ENCODE measurements at regions not wholly inside any gene's neighbourhood (a gene's known extent, or its start where the extent isn't known, plus 50 kb on each side); places are given as distances from the start of the nearest gene placed in this dataset.

GRCh38 chr10:20573924-20574323 is 323.2 kb downstream of the NEBL start:
- H2BK12ac ChIP-seq (ENCODE audit: low read depth, low read length): no peak overlapping the region
- no peak overlapping the region for H3K23ac ChIP-seq (ENCODE audit: insufficient read length)
- H3K9me3 ChIP-seq (ENCODE audit: insufficient read depth in 2 of 2, low read depth in 1 of 2, low read length in 1 of 2): no peaks in the 10 kb centered on the region
- no peak overlapping the region for H3K56ac ChIP-seq (replicated peaks; ENCODE audit: insufficient read length, low read depth, low read length)
- no peak overlapping the region for H3K18ac ChIP-seq (ENCODE audit: extremely low read depth, low read length)
- no peaks in the 10 kb centered on the region for H3K23me2 ChIP-seq (ENCODE audit: low read depth, low read length)
- no peak overlapping the region for H3K9ac ChIP-seq (replicated peaks in 1 of 4; ENCODE audit: extremely low read depth in 1 of 4, low read depth in 3 of 4, low read length in 3 of 4)
- WGBS, 2 experiments (ENCODE audit: extremely low coverage in 1 of 2, insufficient coverage in 1 of 2, insufficient read length in 1 of 2, insufficient replicate concordance in 2 of 2, low coverage in 1 of 2, low lambda C conversion rate in 2 of 2, missing lambda C conversion rate in 1 of 2): 85% methylated on average over 2 of the region's 2 CpGs; no CpG with 5 or more reads in 1 of the 2 experiments
- H3K4me2 ChIP-seq (ENCODE audit: insufficient read depth in 1 of 2, low read depth in 2 of 2, low read length in 2 of 2): no peak overlapping the region
- no peak overlapping the region for H3K4me3 ChIP-seq (ENCODE audit: extremely low read depth in 1 of 4, insufficient read depth in 2 of 4, low read depth in 3 of 4, low read length in 4 of 4)
- no peak overlapping the region for H2AK5ac ChIP-seq (ENCODE audit: low read depth, low read length)
- POLR2A ChIA-PET (ENCODE audit: partially characterized antibody): no interaction called here
- no peak overlapping the region for H3K4ac ChIP-seq (replicated peaks; ENCODE audit: insufficient read length, low read depth, low read length)
- H4K5ac ChIP-seq (ENCODE audit: insufficient read length, low read depth, low read length): no peak overlapping the region
- H4K91ac ChIP-seq (replicated peaks; ENCODE audit: insufficient read length, low read length): no peak overlapping the region
- H4K8ac ChIP-seq (ENCODE audit: extremely low read depth, insufficient read depth, low read length): no peak overlapping the region
- TF ChIP-seq TEAD4 (IDR thresholded peaks at IDR 0.05; ENCODE audit: low read depth, low read length) (no peak), PHF8 (conservative IDR thresholded peaks at IDR 0.05; ENCODE audit: low read depth, low read length) (no peak), POLR2A (IDR thresholded peaks at IDR 0.05; ENCODE audit: control extremely low read depth in 1 of 2, low read depth in 2 of 2, low read length in 2 of 2) (no peak), POLR2AphosphoS5 (IDR thresholded peaks at IDR 0.05; ENCODE audit: low read depth, low read length) (no peak), SP1 (IDR thresholded peaks at IDR 0.05; ENCODE audit: low read depth, low read length) (no peak), SP4 (IDR thresholded peaks at IDR 0.05; ENCODE audit: low read length) (no peak), EZH2 (IDR thresholded peaks at IDR 0.05; ENCODE audit: low read depth, low read length, severe bottlenecking) (no peak), ZNF274 (IDR thresholded peaks at IDR 0.05; ENCODE audit: borderline replicate concordance, extremely low read depth, low read length) (no peak), HDAC6 (IDR thresholded peaks at IDR 0.05; ENCODE audit: low read depth, low read length) (no peak), JUN (IDR thresholded peaks at IDR 0.05; ENCODE audit: low read depth, low read length) (no peak), CREB1 (IDR thresholded peaks at IDR 0.05) (no peak), RNF2 (IDR thresholded peaks at IDR 0.05; ENCODE audit: borderline replicate concordance, low read depth, low read length, missing control alignments, poor library complexity, severe bottlenecking) (no peak), GABPA (IDR thresholded peaks at IDR 0.05; ENCODE audit: borderline replicate concordance, insufficient read depth, low read length) (no peak), SUZ12 (IDR thresholded peaks at IDR 0.05; ENCODE audit: low read length) (no peak)
- no peak overlapping the region for H2AFZ ChIP-seq (ENCODE audit: low read length)
- no peaks in the 10 kb centered on the region for H3K79me1 ChIP-seq (ENCODE audit: low read depth, low read length)
- no peaks in the 10 kb centered on the region for H3K79me2 ChIP-seq (ENCODE audit: control insufficient read depth in 1 of 2, insufficient read depth in 2 of 2, low read length in 2 of 2)
- H3K14ac ChIP-seq (ENCODE audit: insufficient read length): no peak overlapping the region
- no peak overlapping the region for H3K27ac ChIP-seq (ENCODE audit: low read depth, low read length)
- no peaks in the 10 kb centered on the region for H4K20me1 ChIP-seq (replicated peaks in 1 of 2; ENCODE audit: control insufficient read depth in 1 of 2, insufficient read depth in 2 of 2, low read length in 2 of 2)
- H3K27me3 ChIP-seq (replicated peaks in 1 of 4; ENCODE audit: control insufficient read depth in 3 of 4, extremely low read depth in 1 of 4, insufficient read depth in 3 of 4, low read length in 3 of 4): no peaks in the 10 kb centered on the region
- H2BK5ac ChIP-seq (ENCODE audit: low read depth, low read length): no peak overlapping the region
- DNase-seq (ENCODE audit: low read depth in 1 of 2, low spot score in 2 of 2) (no peak), FAIRE-seq (no peak)
- no peaks in the 10 kb centered on the region for H3K4me1 ChIP-seq (replicated peaks in 1 of 4; ENCODE audit: control insufficient read depth in 3 of 4, insufficient read depth in 4 of 4, low read length in 3 of 4)
- H2BK120ac ChIP-seq (replicated peaks; ENCODE audit: low read depth, low read length): no peak overlapping the region
- H3K36me3 ChIP-seq (ENCODE audit: control insufficient read depth in 2 of 4, insufficient read depth in 4 of 4, low read length in 3 of 4): no peaks in the 10 kb centered on the region
- CTCF ChIA-PET (ENCODE audit: partially characterized antibody): interaction anchor here (0.6 kb wide), 2 partner anchors 15 to 192 kb away, joined by 3 read pairs; no protein-coding TSS in a partner anchor
- H2BK15ac ChIP-seq (ENCODE audit: low read length): no peak overlapping the region
- no peak overlapping the region for H2BK20ac ChIP-seq (ENCODE audit: low read length)

Data from H1 (cell line).